H1 (cell line): ENCODE measurements at regions not wholly inside any gene's neighbourhood (a gene's known extent, or its start where the extent isn't known, plus 50 kb on each side); places are given as distances from the start of the nearest gene placed in this dataset.

Experiments used
- CEBPB ChIP-seq: IDR thresholded peaks from 2 replicates; pipeline ENCODE4 v1.6.1; 2012; ENCODE audit warnings: low read depth, low read length
- EZH2 ChIP-seq: fragments of 200-600 bp; sonication (generic); IDR thresholded peaks from 2 replicates; pipeline ENCODE4 v1.7.1; 2012; ENCODE audit warnings: low read depth, mild to moderate bottlenecking, moderate library complexity, low read length, inconsistent platforms; ENCODE audit not compliant: severe bottlenecking
- JUND ChIP-seq: IDR thresholded peaks from 2 replicates; pipeline ENCODE4 v1.6.1; 2011; ENCODE audit warnings: mild to moderate bottlenecking, improper control_type of control experiment, low read length
- KDM1A ChIP-seq: fragments of 200-600, 300-600 bp; sonication (generic); IDR thresholded peaks from 2 replicates; pipeline ENCODE4 v1.7.1; 2016; ENCODE audit warnings: mild to moderate bottlenecking, low read length, borderline replicate concordance
- NRF1 ChIP-seq: IDR thresholded peaks from 2 replicates; pipeline ENCODE4 v1.6.1; 2011; ENCODE audit warnings: mild to moderate bottlenecking, low read depth, low read length, improper control_type of control experiment
- RBBP5 ChIP-seq: IDR thresholded peaks from 2 replicates; pipeline ENCODE4 v1.7.1; 2012; ENCODE audit warnings: low read depth, mild to moderate bottlenecking, inconsistent platforms, low read length, moderate library complexity, borderline replicate concordance
- RFX5 ChIP-seq: IDR thresholded peaks from 2 replicates; pipeline ENCODE4 v1.6.1; 2011; ENCODE audit warnings: low read depth, low read length, improper control_type of control experiment, borderline replicate concordance
- SIN3A ChIP-seq, 2 experiments: IDR thresholded peaks in 1 of 2; conservative IDR thresholded peaks in 1 of 2; 2 replicates each; pipeline ENCODE4 v1.6.1; 2011 to 2012; ENCODE audit warnings: low read length in 2 of 2, improper control_type of control experiment in 1 of 2, low read depth in 1 of 2, mild to moderate bottlenecking in 1 of 2
- TAF1 ChIP-seq: IDR thresholded peaks from 2 replicates; pipeline ENCODE4 v1.6.1; 2011; ENCODE audit warnings: mild to moderate bottlenecking, low read depth, low read length
- TF ChIP-seq, protein P1 (sequence below), 3 experiments: IDR thresholded peaks; 1 replicate in 2 of 3; 2 replicates in 1 of 3; pipeline versions ENCODE4 v1.5.1 to v1.6.1; 2011; ENCODE audit warnings: low read length in 3 of 3, mild to moderate bottlenecking in 3 of 3, inconsistent platforms in 2 of 3, low read depth in 1 of 3, moderate library complexity in 1 of 3; ENCODE audit not compliant: insufficient read depth in 1 of 3; ENCODE audit errors: control extremely low read depth in 1 of 3

DNA sequence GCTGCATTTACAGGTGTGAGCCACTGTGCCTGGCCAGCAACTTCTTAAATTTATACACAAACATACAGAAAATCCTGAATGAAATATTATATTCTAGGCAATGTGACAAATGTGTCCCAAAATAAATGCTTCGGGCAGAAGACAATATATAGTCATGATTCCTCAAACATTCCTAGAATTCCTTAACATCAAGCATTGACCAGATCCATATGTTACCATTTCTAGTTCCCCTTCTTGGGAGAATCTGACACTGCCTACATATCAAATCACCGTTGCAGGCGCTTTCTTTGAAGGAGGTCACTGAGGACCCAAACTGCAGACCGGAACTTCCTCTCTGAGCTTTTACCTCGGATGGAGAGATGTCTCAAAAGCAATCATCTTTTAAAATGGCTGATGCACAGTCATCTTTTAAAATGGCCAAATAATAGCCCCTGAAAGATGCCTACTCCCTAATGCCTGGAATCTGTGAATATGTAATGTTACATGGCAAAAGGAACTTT is 323.5 kb downstream of the PHF14 start:
- TF ChIP-seq, protein P1, sequence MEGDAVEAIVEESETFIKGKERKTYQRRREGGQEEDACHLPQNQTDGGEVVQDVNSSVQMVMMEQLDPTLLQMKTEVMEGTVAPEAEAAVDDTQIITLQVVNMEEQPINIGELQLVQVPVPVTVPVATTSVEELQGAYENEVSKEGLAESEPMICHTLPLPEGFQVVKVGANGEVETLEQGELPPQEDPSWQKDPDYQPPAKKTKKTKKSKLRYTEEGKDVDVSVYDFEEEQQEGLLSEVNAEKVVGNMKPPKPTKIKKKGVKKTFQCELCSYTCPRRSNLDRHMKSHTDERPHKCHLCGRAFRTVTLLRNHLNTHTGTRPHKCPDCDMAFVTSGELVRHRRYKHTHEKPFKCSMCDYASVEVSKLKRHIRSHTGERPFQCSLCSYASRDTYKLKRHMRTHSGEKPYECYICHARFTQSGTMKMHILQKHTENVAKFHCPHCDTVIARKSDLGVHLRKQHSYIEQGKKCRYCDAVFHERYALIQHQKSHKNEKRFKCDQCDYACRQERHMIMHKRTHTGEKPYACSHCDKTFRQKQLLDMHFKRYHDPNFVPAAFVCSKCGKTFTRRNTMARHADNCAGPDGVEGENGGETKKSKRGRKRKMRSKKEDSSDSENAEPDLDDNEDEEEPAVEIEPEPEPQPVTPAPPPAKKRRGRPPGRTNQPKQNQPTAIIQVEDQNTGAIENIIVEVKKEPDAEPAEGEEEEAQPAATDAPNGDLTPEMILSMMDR (IDR thresholded peaks at IDR 0.05; ENCODE audit: control extremely low read depth in 1 of 3, insufficient read depth in 1 of 3, low read depth in 1 of 3, low read length in 3 of 3) = no peak
- no peak for TF ChIP-seq JUND
- TF ChIP-seq RFX5 = no peak
- no peak for TF ChIP-seq CEBPB
- no peak for TF ChIP-seq SIN3A (conservative IDR thresholded peaks at IDR 0.05 in 1 of 2, IDR thresholded peaks at IDR 0.05 in 1 of 2; ENCODE audit: low read depth in 1 of 2, low read length in 2 of 2)
- TF ChIP-seq KDM1A = no peak
- no peak for TF ChIP-seq TAF1
- TF ChIP-seq RBBP5 = no peak
- no peak for TF ChIP-seq EZH2
- no peak for TF ChIP-seq NRF1
